Liver (tissue), 8 donors: ENCODE measurements at regions not wholly inside any gene's neighbourhood (a gene's known extent, or its start where the extent isn't known, plus 50 kb on each side); places are given as distances from the start of the nearest gene placed in this dataset.

Experiments used
- DNase-seq: peaks from one replicate; pipeline ENCODE4 v3.0.0-alpha.2; 2017; ENCODE audit warnings: low spot score
- H3K27ac ChIP-seq, 2 donors: one replicate each; pipeline ENCODE4 v1.7.0; 2013; ENCODE audit warnings: inconsistent platforms in 2 of 2, low read length in 2 of 2, control low read depth in 1 of 2, low read depth in 1 of 2, mild to moderate bottlenecking in 1 of 2
- H3K27me3 ChIP-seq, 4 donors: one replicate each; pipeline versions ENCODE4 v1.6.1 to v1.7.0; 2013; ENCODE audit warnings: low read length in 3 of 4, inconsistent platforms in 1 of 4, mild to moderate bottlenecking in 1 of 4, moderate library complexity in 1 of 4; ENCODE audit not compliant: control insufficient read depth in 4 of 4, insufficient read depth in 4 of 4
- H3K36me3 ChIP-seq, 4 donors: one replicate each; pipeline versions ENCODE4 v1.6.1 to v1.7.0; 2013; ENCODE audit warnings: low read length in 3 of 4, mild to moderate bottlenecking in 3 of 4, low read depth in 1 of 4, moderate library complexity in 1 of 4; ENCODE audit not compliant: control insufficient read depth in 4 of 4, insufficient read depth in 3 of 4
- H3K4me1 ChIP-seq, 4 donors: one replicate each; pipeline versions ENCODE4 v1.6.1 to v1.7.0; 2013; ENCODE audit warnings: low read length in 3 of 4, mild to moderate bottlenecking in 3 of 4, moderate library complexity in 1 of 4; ENCODE audit not compliant: control insufficient read depth in 4 of 4, insufficient read depth in 4 of 4
- H3K4me3 ChIP-seq, 3 donors: one replicate each; pipeline versions ENCODE4 v1.6.1 to v1.7.0; 2013; ENCODE audit warnings: low read length in 3 of 3, control low read depth in 1 of 3, low read depth in 1 of 3, mild to moderate bottlenecking in 1 of 3
- H3K9ac ChIP-seq, 2 donors: one replicate each; pipeline ENCODE4 v1.7.0; 2013; ENCODE audit warnings: low read length in 2 of 2, mild to moderate bottlenecking in 2 of 2, moderate library complexity in 2 of 2, control low read depth in 1 of 2, low read depth in 1 of 2
- H3K9me3 ChIP-seq, 4 donors: one replicate each; pipeline versions ENCODE4 v1.6.1 to v1.7.0; 2013; ENCODE audit warnings: low read length in 3 of 4; ENCODE audit not compliant: control insufficient read depth in 4 of 4
- CTCF ChIP-seq: fragments of 150-350 bp; IDR thresholded peaks from 2 replicates; pipeline ENCODE4 v1.5.1; 2017; ENCODE audit warnings: improper control_type of control experiment, low read depth, low read length; ENCODE audit not compliant: missing input control
- EGR1 ChIP-seq, 2 donors: IDR thresholded peaks; 2 replicates each; pipeline ENCODE4 v1.6.1; 2016 to 2018; ENCODE audit warnings: antibody characterized with exemption in 2 of 2, low read depth in 2 of 2
- FOXA1 ChIP-seq: IDR thresholded peaks from 2 replicates; pipeline ENCODE4 v1.6.1; 2016; ENCODE audit warnings: antibody characterized with exemption
- FOXA2 ChIP-seq: IDR thresholded peaks from 2 replicates; pipeline ENCODE4 v1.6.1; 2016; ENCODE audit warnings: antibody characterized with exemption
- GABPA ChIP-seq, 2 donors: IDR thresholded peaks in 1 of 2; conservative IDR thresholded peaks in 1 of 2; 2 replicates each; pipeline ENCODE4 v1.6.1; 2016; ENCODE audit warnings: antibody characterized with exemption in 2 of 2, mild to moderate bottlenecking in 1 of 2, moderate library complexity in 1 of 2
- HNF4A ChIP-seq, 2 donors: conservative IDR thresholded peaks; 2 replicates each; pipeline ENCODE4 v1.6.1; 2016; ENCODE audit warnings: antibody characterized with exemption in 2 of 2, mild to moderate bottlenecking in 2 of 2
- HNF4G ChIP-seq: IDR thresholded peaks from 2 replicates; pipeline ENCODE4 v1.6.1; 2016; ENCODE audit warnings: antibody characterized with exemption
- JUND ChIP-seq, 2 donors: IDR thresholded peaks; 2 replicates each; pipeline ENCODE4 v1.6.1; 2016; ENCODE audit warnings: antibody characterized with exemption in 2 of 2
- MAX ChIP-seq: IDR thresholded peaks from 2 replicates; pipeline ENCODE4 v1.6.1; 2016; ENCODE audit warnings: antibody characterized with exemption
- NR2F2 ChIP-seq: IDR thresholded peaks from 2 replicates; pipeline ENCODE4 v1.6.1; 2016; ENCODE audit warnings: antibody characterized with exemption
- RAD21 ChIP-seq, 2 donors: IDR thresholded peaks; 2 replicates each; pipeline ENCODE4 v1.6.1; 2016; ENCODE audit warnings: antibody characterized with exemption in 2 of 2, mild to moderate bottlenecking in 2 of 2
- REST ChIP-seq: IDR thresholded peaks from 2 replicates; pipeline ENCODE4 v1.6.1; 2016; ENCODE audit warnings: antibody characterized with exemption, mild to moderate bottlenecking
- RXRA ChIP-seq, 2 donors: IDR thresholded peaks; 2 replicates each; pipeline ENCODE4 v1.6.1; 2017 to 2018; ENCODE audit warnings: antibody characterized with exemption in 2 of 2, mild to moderate bottlenecking in 1 of 2
- SP1 ChIP-seq: IDR thresholded peaks from 2 replicates; pipeline ENCODE4 v1.6.1; 2018; ENCODE audit warnings: antibody characterized with exemption, mild to moderate bottlenecking
- TAF1 ChIP-seq: conservative IDR thresholded peaks from 2 replicates; pipeline ENCODE4 v1.6.1; 2016; ENCODE audit warnings: antibody characterized with exemption, mild to moderate bottlenecking
- YY1 ChIP-seq: IDR thresholded peaks from 2 replicates; pipeline ENCODE4 v1.6.1; 2016; ENCODE audit warnings: antibody characterized with exemption, mild to moderate bottlenecking
- ZBTB33 ChIP-seq: IDR thresholded peaks from 2 replicates; pipeline ENCODE4 v1.6.1; 2016; ENCODE audit warnings: antibody characterized with exemption
- WGBS: extraction: QIAGEN DNeasy Blood & Tissue Kit; methylation state at CpG from one replicate; pipeline ENCODE4 v1.1.7; 2013; 5-methylcytosine and 5-hydroxymethylcytosine counted together
- donor health status: healthy.
- donor health status: healthy.
- donor health status: healthy.
- donor health status: healthy.
- donor health status: healthy.

- no peak for TF ChIP-seq ZBTB33
- TF ChIP-seq RAD21 (IDR thresholded peaks at IDR 0.05): no peak
Measured at GRCh38 chr10:46230615-46231014, 56.2 kb upstream of the ANTXRL start (continued).

- TF ChIP-seq HNF4G (no peak), RAD21 (IDR thresholded peaks at IDR 0.05) (no peak), FOXA1 (no peak), GABPA (IDR thresholded peaks at IDR 0.05 in 1 of 2, conservative IDR thresholded peaks at IDR 0.05 in 1 of 2) (no peak), MAX (no peak), HNF4A (conservative IDR thresholded peaks at IDR 0.05) (no peak), CTCF (no peak), SP1 (no peak), FOXA2 (no peak), YY1 (no peak), JUND (IDR thresholded peaks at IDR 0.05) (no peak)
- Histone ChIP-seq H3K9me3 (no peaks in the 10 kb centered on the region), H3K9ac (no peak overlapping the region), H3K27ac (no peak overlapping the region), H3K36me3 (no peaks in the 10 kb centered on the region), H3K4me3 (no peak overlapping the region), H3K27me3 (no peaks in the 10 kb centered on the region), H3K4me1 (no peaks in the 10 kb centered on the region)
- WGBS: 86% methylated on average over 1 of the region's 1 CpG
- DNase-seq: no peak
Measured at GRCh38 chr10:46231087-46231486, 55.7 kb upstream of the ANTXRL start.

- Histone ChIP-seq H3K4me1 (no peaks in the 10 kb centered on the region), H3K27me3 (no peaks in the 10 kb centered on the region), H3K9ac (no peak overlapping the region), H3K36me3 (no peaks in the 10 kb centered on the region), H3K4me3 (no peak overlapping the region), H3K9me3 (no peaks in the 10 kb centered on the region), H3K27ac (no peak overlapping the region)
- TF ChIP-seq RXRA (IDR thresholded peaks at IDR 0.05): no peak
- TF ChIP-seq YY1: no peak
- TF ChIP-seq SP1: no peak
- TF ChIP-seq NR2F2: no peak
- no peak for TF ChIP-seq FOXA1
- no peak for TF ChIP-seq TAF1
- TF ChIP-seq GABPA (IDR thresholded peaks at IDR 0.05 in 1 of 2, conservative IDR thresholded peaks at IDR 0.05 in 1 of 2): no peak
- TF ChIP-seq JUND (IDR thresholded peaks at IDR 0.05): no peak
- no peak for TF ChIP-seq HNF4G
- TF ChIP-seq REST: no peak
- no peak for TF ChIP-seq EGR1 (IDR thresholded peaks at IDR 0.05; ENCODE audit: low read depth in 2 of 2)
- 95% methylated on average over 2 of the region's 2 CpGs for WGBS
- no peak for DNase-seq
Measured at GRCh38 chr10:46232084-46232483, 54.7 kb upstream of the ANTXRL start.
